ENCODE measurements at regions not wholly inside any gene's neighbourhood (a gene's known extent, or its start where the extent isn't known, plus 50 kb on each side); places are given as distances from the start of the nearest gene placed in this dataset.

- no peak for TF ChIP-seq CTCF (IDR thresholded peaks at IDR 0.05)
- no peak for TF ChIP-seq POLR2AphosphoS5 (IDR thresholded peaks at IDR 0.05)
These were observed 81.5 kb downstream of the EDN1 start for GRCh38 chr6:12371641-12372146.

All from suprapubic skin (tissue), 3 donors.